ENCODE measurements at regions not wholly inside any gene's neighbourhood (a gene's known extent, or its start where the extent isn't known, plus 50 kb on each side); places are given as distances from the start of the nearest gene placed in this dataset.

DNA sequence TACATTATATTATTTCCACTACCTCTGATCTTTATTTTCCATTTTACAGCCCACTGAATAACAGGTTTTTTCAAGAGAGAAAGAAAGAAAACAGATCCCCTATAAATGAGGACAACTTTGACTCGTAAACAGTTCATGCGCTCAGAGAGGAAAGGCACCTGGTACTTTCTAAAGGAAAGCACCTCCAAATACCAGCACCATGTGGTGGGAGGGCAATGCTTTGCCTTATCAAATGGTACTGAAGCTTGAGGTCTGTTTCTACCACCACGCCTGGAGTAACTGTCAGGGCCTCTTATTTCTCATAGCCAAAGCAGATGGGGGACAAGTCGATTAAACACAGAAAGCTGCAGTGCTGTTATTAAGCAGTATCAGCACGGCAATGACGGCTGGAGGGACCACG, 510.3 kb upstream of the ZFHX3 start:
- no peak for DNase-seq

DNA sequence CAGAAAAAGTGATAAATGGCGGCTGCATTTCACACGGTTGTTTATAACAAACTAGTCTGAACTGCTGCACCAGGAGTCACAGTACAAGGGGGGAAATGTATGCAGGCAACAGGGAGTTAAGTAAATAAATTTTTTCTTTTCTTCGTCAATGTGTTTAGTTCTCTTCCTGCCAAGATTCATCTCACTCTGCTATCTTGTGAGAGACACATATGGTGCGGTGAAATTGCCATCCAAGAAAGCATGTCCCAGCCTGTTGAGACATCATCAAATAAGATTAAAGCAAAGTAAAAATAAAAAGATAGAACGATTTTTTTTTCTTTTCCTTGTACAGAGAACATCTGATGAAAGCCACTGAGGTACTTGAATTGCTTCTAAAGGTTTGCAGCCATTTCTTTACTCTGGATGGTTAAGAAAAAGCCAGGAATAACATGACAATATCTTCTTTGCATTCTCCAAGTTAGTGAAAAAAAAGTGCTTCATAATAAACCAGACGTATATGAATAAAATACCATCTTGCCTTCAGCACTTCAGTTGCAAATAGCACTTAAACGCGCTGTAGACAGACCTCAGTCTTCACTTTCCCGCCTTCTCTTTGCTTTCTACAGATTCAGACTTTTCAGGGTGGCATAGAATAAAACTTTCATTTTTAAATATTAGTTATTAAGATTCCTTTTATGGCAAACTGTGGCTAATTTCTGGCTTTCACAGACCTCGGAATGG, 506.2 kb upstream of the ZFHX3 start:
- no peak for DNase-seq

DNA sequence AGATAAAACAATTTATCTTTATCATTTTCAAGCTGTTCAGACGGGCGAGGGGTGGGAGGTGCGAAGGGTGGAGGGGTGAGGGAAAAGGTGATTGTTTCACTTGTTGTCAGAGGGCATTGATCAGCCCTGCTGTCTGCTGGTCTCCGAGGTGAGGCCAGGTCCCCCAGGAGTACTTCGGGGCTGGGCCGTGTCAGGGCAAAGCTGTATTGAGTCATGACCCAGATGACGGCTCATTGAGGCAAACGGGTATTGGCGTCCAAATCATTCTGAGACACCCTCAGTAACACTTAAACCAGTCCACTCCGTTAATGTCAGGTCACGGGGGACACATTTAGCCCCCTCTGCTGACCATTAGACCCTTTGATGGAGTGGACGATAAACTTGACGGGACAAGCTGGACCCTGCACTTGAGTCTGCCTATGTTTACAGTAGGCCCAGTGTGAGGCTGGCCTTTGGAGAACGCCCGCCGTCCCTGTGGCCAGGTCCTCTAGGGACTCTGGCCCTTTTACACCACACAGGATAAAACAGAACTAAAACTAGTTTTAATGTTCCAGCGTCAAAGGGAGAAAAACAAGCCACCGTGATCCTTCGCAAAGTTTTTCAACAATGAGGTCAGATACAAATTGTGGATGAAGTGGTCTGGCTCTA, 502.2 kb upstream of the ZFHX3 start:
- DNase-seq: no peak

DNA sequence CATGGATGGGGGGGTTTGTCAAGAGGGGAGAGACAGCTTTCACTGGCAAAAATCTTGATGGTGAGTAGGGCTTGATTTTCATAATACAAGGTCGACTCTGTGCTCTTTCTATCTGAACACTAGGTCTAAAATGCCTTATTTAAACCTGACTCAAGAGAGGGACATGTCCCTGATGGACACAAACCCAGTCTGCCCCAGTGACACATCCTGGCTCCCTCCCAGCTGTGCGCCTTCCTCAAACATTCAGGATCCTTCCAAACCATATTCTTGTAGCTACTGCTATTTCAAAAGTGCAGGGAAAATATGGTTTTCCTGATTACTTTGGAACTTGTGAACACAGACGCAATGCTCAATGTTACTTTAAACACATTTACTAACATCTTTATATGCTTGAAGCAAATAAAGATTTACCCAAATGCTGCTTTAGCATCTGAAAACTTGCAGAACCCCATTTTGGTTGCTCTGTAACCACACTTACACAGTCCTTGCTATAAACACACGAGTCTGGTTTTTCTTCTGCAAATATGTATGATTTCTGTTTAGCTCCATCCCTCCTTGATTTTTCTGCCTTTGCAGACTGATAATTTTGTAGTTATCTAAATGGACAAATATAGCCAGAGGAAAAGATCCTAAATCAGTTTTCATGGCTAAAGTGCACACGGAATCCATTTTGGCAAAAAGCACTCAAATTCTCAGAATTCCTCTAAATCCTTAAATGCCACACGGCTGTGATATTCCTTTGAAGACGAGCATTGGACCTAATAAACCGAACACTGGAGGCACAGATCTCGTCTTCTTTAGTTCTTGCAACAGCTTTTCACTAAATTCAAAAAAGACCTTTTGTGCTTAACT, 499.9 kb upstream of the ZFHX3 start:
- DNase-seq: no peak

DNA sequence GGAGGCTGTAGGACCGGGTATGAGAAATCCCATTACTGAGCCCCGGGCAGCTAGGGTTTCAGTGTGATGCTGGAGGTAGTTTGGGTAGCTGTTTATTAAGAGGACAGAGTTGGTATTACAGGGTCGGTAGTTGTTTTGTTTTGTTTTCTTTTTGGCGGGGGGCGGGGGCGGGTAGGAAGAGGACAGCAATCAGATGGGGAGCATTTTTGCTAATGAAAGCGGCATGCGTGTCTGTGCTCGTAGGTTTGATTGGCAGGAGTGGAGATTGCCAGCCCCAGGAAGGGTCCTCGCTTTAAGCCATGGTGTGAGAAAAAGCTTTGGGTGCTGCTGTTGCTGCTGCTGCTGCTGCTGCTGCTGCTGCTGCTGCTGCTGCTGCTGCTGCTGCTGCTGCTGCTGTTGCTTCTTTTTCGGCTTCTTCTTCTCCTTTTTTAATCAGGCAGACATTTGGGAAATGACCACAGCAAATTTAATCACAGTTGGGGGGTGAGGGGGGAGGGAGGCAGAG, 498.5 kb upstream of the ZFHX3 start:
- DNase-seq: peak; percentile 26

DNA sequence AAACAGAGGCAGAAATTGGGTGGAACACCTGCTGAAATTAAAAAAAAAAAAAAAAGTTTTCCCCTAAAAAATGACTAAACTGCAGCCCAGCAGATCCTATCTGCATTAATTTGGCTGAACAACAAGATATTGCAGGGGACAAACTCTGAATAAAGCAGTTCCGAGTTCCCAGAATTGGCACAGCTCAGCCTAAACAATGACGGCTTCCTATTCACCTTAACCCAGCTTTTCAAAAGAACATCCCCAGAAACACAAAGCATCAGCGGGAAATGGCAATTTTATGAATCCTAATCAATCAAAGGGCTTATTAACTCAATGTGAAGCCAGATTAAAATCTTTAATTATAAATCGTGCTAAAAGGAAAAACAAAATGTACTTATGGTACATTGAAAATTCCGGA, 497.8 kb upstream of the ZFHX3 start:
- DNase-seq: no peak

DNA sequence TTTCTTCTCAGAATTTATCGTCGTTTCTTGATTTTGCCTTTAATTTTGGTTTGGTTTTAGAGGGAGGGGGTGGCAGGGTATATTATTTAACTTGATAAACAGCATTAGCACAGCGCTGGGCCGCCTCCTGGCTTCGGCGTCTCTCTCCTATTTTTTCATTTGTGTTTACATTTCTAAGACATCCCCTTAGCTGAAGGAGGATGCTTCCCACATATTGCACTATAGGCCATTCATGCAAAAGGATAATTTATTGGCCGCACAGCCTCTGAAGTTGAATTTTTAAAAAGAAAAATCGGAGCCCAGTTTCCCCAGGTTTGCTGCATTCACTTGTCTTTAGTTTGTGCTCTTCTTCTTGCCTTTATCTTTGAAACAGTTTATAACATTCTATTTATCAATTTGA, 497.4 kb upstream of the ZFHX3 start:
- no peak for DNase-seq

DNA sequence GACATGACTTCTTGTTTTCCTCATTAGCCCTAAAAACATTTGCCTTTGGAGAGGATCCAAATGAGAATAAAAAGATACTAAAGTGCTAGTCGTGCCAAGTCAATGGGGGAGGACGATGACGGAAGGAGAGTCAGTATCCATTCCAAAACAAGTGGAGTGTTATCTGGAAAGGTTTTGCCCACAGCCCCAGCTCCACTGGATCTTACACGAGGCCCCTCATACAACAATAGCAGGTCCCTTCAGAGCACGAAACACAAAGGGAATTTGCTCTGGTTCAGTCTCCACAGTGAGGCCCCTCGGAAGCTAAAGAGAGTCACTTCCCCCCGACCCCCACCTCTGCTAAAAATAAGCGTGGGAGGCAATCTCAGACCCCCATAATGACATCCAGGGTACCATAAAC, 496.9 kb upstream of the ZFHX3 start:
- no peak for DNase-seq

DNA sequence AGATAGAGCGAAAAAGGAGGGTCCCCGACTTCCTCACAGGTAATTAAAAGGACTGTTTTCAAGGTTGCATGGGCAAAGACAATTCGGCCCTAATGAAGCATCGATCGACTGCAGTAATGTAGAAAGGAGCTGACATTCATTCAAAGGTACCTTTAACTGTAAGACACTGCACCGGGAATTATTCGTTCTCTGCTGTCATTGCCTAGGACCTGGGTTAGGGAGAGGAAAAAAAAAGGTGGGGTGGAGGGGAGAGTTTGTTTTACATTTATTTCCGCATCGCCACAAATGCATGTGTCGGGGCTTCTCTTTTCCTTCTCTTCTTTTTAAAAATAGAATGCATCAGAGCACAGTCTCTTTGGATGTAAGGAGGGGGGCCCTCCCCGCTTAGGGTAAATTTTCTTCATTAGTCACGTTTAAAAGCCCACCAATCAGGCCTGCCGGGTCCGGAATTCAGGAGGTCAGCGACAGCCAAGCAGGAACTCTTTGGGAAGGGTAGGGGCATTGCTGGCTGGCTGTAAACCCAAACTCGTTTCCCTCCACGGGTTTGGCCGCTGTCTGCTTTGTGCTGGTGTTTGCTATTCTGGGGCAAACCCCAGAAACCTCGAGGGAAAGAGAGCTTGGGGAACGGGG, 496.2 kb upstream of the ZFHX3 start:
- DNase-seq: no peak

DNA sequence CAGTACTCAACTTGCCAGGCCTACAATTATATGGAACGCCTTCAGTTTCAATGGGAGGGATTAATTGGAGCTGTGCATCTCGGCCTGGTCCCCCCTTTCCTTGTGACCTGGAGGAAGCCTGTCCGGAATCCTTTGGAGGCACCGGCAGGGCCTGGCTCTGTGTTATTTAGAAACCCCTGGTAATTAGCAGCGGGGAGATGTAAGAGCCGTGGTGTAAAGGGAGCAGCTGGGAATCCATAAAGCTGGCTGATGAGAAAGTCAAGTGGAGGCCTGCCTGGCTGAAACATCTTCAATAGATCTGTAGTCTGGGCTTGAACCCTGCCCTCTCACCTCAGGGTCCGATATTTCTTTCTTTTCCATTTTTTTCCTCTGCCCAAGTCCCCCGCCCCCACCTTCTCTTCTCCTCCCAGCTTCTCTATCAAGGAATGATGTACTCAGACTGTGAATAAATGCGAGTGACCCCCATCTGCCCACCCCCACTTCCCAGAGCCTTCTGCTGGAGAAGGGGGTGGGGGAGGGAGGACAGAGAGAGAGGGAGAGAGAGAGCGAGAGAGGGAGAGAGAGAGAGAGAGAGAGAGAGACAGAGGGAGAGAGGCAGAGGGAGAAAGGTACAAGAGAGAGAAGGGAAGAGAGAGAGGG, 495.5 kb upstream of the ZFHX3 start:
- DNase-seq: no peak

DNA sequence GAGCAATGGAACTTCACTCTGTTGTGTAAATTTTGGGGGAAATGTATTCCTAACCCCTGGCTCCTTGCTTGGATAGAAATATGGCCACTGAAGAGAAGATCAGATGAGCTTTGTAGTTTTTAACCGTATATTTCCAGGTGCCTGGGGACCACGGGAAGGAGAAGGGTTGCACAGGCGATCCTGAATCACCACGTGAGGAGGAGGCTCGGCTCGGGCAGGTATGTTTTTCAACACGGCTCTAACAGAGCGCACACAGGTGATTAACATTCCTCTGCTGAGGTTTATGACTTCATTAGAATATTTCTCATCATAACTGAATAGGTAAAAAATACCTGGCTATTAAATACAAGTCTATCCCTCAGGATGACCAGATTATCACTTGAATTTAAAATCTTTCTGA, 495.0 kb upstream of the ZFHX3 start:
- DNase-seq: no peak

DNA sequence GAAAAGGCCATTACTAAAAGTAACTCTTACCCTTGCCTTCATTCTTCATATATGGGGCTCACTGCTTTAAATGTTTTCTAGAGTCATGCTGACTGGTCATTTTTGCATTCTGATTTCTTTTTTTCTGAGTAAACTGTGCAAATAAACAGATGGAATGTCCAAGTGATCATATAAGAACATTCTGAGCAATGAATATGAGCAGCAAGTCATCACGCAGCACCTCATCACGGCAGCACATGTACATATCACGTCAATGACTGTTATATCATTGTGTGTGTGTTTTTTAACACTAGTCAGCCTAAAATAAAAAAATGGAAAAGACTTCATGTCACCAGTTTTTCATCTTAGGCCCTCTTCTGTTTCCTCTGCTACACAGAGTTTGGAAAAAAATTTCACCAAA, 490.0 kb upstream of the ZFHX3 start:
- DNase-seq: no peak

DNA sequence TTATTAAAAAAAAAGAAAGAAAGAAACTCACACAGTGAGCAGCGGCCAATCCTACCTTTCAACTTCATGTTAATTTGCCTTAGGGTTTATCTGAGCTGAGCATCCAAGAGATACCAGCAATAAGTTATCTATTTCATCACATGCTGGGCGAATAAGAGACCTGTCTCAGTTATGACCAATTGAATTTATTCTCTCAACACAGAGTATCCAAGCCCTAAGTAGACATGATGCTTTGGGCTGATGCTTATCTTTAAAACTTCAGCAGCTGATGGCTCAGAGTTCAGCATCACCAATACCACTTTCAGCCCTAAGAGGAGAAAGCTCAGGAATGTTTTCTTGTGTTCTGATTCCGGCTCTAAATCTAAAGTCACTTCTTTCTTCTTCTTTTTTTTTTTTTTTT, 489.0 kb upstream of the ZFHX3 start:
- no peak for DNase-seq

DNA sequence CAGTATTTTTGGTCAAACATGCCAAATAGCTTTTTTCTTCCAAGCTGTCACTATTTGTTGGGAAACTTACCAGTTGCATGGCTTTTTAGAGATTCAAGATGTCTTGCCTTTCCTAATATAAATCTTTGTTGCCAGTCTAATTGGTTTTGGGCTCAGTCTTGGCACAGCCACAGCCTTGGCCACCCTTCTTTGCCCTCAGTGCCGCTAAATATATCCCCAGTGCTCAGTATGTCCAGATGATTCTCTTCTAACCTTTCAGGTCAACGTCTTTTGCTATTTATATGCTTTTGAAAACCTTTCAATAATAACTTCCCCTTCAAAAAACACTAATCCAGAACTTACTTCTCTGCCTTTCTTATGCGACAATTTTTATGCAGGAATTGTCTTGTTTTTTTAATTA, 483.1 kb upstream of the ZFHX3 start:
- no peak for DNase-seq

DNA sequence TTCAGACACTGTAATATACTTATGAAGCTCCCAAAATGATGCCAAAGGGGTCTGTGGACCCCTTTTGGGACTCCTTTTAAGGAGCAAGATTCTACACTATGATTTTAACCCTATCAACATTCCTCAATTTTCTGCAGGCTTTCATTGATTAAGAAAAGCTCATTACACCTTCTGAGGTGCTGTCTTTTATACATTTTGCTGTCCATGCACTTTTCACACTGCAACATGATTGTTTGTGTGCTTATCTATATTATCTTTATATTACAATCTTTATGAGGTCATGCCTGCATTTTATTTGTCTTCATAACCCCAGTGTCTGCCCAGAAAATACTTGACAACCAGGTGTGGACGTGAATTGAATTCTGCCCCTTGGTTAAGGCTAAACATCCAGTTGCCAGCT, 482.6 kb upstream of the ZFHX3 start:
- DNase-seq: no peak

DNA sequence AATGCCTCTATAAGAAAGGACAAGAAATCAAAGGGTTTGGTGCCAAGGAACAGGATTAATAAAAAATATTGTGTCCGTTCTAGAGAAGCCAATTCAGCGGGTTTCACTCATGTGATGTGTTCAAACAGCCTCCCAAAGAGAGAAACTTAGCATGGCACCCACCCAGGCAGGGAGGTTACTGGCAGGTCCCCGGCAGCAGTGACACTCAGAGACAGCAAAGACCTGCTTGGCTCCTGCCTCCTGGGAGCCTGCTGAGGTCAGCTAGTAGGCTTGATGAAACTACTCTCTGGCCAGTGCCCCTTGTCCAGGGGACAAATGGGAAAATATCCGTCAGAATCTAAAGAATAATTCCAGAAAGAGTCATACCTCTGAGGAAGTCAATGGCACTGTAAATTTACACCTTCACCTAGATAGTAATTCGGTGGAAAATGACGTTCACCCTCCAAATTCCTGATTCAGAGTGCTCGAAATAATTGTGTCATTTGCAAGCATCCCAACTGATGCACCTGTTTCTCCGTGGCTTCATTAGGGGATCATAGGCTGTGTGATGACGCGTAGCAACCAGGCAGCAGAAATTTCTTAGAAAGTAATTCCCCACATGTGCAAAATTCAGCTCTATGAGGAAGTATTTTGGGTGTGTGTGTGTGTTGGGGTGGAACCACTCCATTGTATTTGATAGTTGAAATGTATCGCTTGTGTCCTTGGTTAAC, 481.5 kb upstream of the ZFHX3 start:
- no peak for DNase-seq

DNA sequence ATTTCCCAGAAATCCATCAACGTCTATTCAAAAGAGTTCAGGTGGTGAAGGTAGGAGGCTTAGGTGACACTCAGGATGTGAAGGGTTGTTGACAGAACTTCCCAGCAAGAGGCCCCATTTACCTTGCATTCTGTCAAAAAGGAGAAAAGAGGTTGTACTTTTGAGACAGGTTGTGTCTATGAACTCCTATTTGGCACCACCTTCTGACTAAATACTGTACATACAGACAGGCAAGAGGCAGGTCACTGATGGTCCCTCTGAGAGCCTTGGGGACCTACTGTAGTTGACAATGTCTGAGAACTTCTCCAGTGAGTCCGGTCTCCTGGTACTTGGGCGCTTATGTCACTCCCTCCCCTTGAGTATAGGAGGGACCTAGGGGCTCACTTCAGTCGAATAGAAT, 479.3 kb upstream of the ZFHX3 start:
- DNase-seq: no peak

DNA sequence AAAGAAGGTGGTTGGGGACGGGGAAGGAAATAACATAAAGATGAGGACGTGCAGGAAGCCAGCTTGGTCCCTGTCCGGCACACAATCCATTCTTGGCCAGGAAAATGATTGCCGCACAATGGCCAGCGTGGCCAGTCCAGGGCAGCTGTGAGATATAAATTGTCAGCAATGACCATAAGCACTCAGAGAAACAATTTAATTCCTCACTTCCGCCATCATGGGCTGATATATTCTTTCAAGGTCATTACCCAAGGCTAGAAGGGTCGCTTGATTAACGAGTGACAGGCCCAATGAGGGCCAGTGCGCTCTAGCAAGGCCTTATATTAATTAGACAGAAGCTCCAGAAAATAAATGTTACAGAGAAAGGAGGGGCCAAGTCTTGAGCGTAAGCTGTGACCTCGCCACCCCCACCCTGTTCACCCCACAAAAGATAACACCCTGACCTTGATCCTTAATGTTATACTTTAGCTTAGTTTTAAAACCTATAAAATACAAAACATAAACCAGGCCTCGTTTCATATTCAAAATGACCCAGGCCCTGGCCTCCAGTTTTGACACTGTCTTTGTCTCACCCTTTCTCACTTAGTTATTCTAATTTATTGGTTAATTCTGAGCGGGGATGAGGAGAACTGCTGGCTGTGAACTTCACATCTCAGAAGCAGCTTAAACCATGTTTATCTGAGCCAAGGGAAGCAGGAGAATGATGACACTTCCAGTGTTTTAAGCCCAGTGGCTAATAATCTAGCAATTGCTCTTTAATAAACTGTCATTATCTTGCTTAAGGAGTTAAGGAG, 478.3 kb upstream of the ZFHX3 start:
- no peak for DNase-seq

DNA sequence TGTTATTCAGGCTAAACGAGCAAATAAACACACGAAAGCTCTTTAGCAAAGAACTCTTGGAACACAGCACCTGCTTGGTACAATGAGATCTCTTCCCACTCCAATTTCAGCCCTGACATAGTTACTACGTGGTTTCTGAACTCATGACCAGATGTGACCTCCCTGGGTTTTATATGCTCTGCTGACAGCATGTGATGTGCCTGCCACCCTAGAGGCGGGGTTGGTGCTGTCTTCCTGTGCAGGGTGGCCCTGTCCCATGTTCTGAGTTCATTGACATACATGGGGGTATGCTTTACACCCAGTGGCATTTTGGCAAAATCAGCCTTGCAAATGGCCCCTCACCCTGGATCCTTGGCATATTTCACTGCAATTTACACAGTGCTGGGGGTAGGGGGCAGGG, 475.3 kb upstream of the ZFHX3 start:
- no peak for DNase-seq

DNA sequence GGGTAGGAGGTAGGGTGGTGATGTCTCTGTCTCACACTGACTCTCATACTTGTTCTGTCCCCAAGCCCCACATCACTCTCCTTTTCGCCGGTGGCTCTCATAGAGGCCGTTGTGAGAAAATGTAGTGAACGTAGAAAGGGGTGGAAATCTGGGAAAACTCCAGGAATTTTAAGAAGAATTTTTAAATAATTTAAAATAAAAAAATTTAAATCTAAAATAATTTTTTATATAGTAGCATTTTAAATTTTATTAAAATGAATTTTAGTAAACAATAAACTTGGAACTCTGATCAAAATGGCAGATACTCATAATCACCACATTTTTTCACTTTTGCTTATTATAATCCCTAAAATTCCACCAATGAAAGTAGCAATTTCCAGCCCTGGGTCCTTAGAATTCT, 473.6 kb upstream of the ZFHX3 start:
- no peak for DNase-seq

DNA sequence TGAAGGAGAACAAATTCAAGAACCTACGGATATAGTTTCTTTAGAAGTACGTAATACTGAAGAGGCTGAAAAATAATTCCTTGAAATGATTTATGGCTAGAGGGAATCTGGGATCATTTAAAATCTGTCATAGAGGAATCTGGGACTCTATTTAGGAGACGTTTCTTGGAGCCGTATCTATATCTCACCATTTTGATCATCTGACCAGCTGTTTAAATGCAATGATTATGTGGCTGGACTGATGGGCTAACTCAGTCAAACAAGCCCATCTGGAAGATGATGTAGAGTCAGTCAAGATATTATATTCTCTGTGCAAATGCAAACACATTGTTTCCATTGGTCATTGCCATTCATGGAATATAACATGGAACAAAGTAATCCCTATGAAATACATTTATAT, 467.7 kb upstream of the ZFHX3 start:
- no peak for DNase-seq
